Left lung (tissue), 4 donors: ENCODE measurements at regions not wholly inside any gene's neighbourhood (a gene's known extent, or its start where the extent isn't known, plus 50 kb on each side); places are given as distances from the start of the nearest gene placed in this dataset.

Experiments used
- ATAC-seq: fragments of 200-7000 bp; cut with Tn5 transposase; one replicate; pipeline ENCODE4 v1.9.1; 2020; ENCODE audit warnings: moderate library complexity
- DNase-seq, 4 donors: peaks; one replicate each; pipeline ENCODE4 v3.0.0-alpha.2; 2013 to 2020
- H3K27ac ChIP-seq, 2 donors: fragments of 200-600 bp; sonication (generic) in 1 of 2; one replicate each; pipeline versions ENCODE4 v1.5.0 to v1.8.0; 2020 to 2021
- H3K27me3 ChIP-seq, 2 donors: fragments of 200-600 bp; sonication (generic) in 1 of 2; one replicate each; pipeline versions ENCODE4 v1.5.0 to v1.8.0; 2020 to 2021
- H3K36me3 ChIP-seq, 2 donors: fragments of 200-600 bp; sonication (generic) in 1 of 2; one replicate each; pipeline versions ENCODE4 v1.5.0 to v1.8.0; 2020 to 2021
- H3K4me1 ChIP-seq, 2 donors: fragments of 200-600 bp; one replicate each; pipeline ENCODE4 v1.8.0; 2021
- H3K4me3 ChIP-seq, 2 donors: fragments of 200-600 bp; sonication (generic) in 1 of 2; one replicate each; pipeline versions ENCODE4 v1.5.0 to v1.8.0; 2020 to 2021; ENCODE audit warnings: mild to moderate bottlenecking in 1 of 2
- H3K9me3 ChIP-seq, 2 donors: fragments of 200-600 bp; sonication (generic) in 1 of 2; one replicate each; pipeline versions ENCODE4 v1.5.0 to v1.8.0; 2020 to 2021
- CTCF ChIP-seq, 2 donors: fragments of 200-600 bp; sonication (generic) in 1 of 2; IDR thresholded peaks; one replicate each; pipeline versions ENCODE4 v1.5.0 to v1.8.0; 2021; ENCODE audit warnings: antibody characterized with exemption in 2 of 2
- intact Hi-C, 2 donors: fragments of 100-400 bp; cut with DNase I; formaldehyde crosslinking; loops; one replicate each; pipeline versions ENCODE4 v1.11.2 to v1.14.2; 2022
- donor health status: DM: no; HTN: yes; CAD: no.
- donor health status: DM: no; HTN: no; CAD: no.

- H3K27me3 ChIP-seq = no peaks in the 10 kb centered on the region
- DNase-seq (no peak), ATAC-seq (no peak)
- no peak overlapping the region for H3K4me3 ChIP-seq
- H3K4me1 ChIP-seq = no peaks in the 10 kb centered on the region
- H3K9me3 ChIP-seq = no peaks in the 10 kb centered on the region
- H3K36me3 ChIP-seq = no peaks in the 10 kb centered on the region
- H3K27ac ChIP-seq = no peak overlapping the region
- intact Hi-C loops = no loop called here
- TF ChIP-seq CTCF (IDR thresholded peaks at IDR 0.05) = no peak
Measured at GRCh38 chr18:49655266-49656072, 93.6 kb downstream of the LIPG start.

- ATAC-seq (no peak), DNase-seq (no peak)
- no peaks in the 10 kb centered on the region for H3K36me3 ChIP-seq
- H3K27ac ChIP-seq = no peak overlapping the region
- H3K4me3 ChIP-seq = no peak overlapping the region
- intact Hi-C loops = no loop called here
- no peak for TF ChIP-seq CTCF (IDR thresholded peaks at IDR 0.05)
- H3K4me1 ChIP-seq = no peaks in the 10 kb centered on the region
- no peaks in the 10 kb centered on the region for H3K27me3 ChIP-seq
- no peaks in the 10 kb centered on the region for H3K9me3 ChIP-seq
Measured at GRCh38 chr18:49654347-49654746, 92.5 kb downstream of the LIPG start.

DNA sequence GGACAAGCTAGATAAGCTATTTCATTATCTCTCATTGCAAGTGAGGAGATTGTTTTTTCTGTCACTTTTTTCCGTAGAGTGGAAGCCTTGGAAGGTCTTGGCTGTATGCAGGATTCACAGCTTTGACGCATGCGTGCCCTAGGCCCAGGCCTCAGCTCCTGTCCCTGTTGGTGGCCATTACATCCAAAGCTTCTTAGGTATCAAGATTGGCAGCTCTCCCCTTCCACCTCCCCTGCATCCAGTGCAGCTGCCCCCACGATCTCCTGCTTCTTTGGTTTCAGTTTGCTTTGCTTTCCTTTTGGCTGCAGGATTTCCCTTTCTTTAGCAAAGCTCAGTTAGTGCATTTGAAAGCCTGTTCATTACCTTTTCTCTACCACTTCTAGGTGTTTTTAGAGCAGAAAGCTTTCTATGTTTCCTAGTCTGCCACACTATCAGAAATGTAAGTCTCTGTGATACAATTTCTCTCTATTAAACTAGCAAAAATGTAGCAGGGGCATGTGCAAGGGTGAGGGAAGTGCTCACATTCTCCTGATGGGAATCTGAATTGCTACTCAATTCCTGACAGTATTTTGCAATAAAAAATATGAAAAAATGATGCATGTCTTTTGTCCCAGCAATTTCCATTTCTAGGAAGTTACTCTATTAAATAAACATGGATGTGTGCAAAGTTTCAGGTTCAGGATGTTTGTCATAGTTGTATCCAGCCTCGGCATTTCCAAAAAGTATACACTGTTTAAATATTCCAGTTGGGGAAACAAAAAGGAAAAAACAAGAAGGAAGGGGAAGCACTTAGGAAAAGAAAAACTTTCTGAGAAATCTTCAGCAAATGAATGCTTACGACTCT, 91.2 kb downstream of the LIPG start:
- no peak for DNase-seq
- H3K27ac ChIP-seq = no peak overlapping the region
- no peaks in the 10 kb centered on the region for H3K27me3 ChIP-seq
- H3K4me1 ChIP-seq = no peaks in the 10 kb centered on the region
- ATAC-seq = no peak
- TF ChIP-seq CTCF (IDR thresholded peaks at IDR 0.05) = no peak
- intact Hi-C loops = no loop called here
- H3K36me3 ChIP-seq = no peaks in the 10 kb centered on the region
- H3K9me3 ChIP-seq = no peaks in the 10 kb centered on the region
- H3K4me3 ChIP-seq = no peak overlapping the region

GRCh38 chr18:49651033-49651432, 89.2 kb downstream of the LIPG start:
- H3K27me3 ChIP-seq = no peaks in the 10 kb centered on the region
- H3K27ac ChIP-seq = no peak overlapping the region
- DNase-seq = no peak
- H3K4me1 ChIP-seq = peaks cover 0 to 5% of the 10 kb centered on the region in 2 donors
- no peak for ATAC-seq
- TF ChIP-seq CTCF (IDR thresholded peaks at IDR 0.05) = no peak
- intact Hi-C loops = no loop called here
- no peaks in the 10 kb centered on the region for H3K9me3 ChIP-seq
- no peak overlapping the region for H3K4me3 ChIP-seq
- H3K36me3 ChIP-seq = no peaks in the 10 kb centered on the region

GRCh38 chr18:49650426-49650891, 88.6 kb downstream of the LIPG start:
- H3K9me3 ChIP-seq = no peaks in the 10 kb centered on the region
- no peaks in the 10 kb centered on the region for H3K27me3 ChIP-seq
- H3K36me3 ChIP-seq = no peaks in the 10 kb centered on the region
- peaks cover 0 to 8% of the 10 kb centered on the region in 2 donors for H3K4me1 ChIP-seq
- no peak for TF ChIP-seq CTCF (IDR thresholded peaks at IDR 0.05)
- ATAC-seq (peak; percentile 41), DNase-seq (no peak)
- intact Hi-C loops = no loop called here
- no peak overlapping the region for H3K4me3 ChIP-seq
- H3K27ac ChIP-seq = no peak overlapping the region
